ENCODE measurements at regions not wholly inside any gene's neighbourhood (a gene's known extent, or its start where the extent isn't known, plus 50 kb on each side); places are given as distances from the start of the nearest gene placed in this dataset.

- no peak for DNase-seq (ENCODE audit: low read depth)
Observed at GRCh38 chr3:13152826-13153710, 79.8 kb upstream of the IQSEC1 start.

DNA sequence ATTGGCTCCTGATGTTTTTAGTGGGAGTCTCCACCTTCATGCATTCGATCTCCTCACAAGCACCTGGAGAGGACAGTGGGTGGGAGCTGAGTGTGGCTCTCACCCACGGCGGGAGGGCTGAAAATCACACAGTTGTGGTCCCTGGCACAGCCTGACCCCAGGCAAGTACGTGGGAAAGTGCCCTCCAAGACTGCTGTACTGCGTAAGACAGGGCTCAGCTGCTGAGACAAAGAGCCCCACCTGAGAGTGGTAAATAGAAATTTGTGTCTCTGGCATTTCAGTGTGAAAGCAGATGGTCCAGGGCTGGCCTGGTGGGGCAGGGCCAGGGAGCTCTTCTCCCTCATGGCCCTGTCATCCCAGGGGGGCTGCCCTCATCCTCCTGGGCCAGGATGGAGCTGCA lies 77.4 kb upstream of the IQSEC1 start:
- DNase-seq (ENCODE audit: low read depth): no peak

DNA sequence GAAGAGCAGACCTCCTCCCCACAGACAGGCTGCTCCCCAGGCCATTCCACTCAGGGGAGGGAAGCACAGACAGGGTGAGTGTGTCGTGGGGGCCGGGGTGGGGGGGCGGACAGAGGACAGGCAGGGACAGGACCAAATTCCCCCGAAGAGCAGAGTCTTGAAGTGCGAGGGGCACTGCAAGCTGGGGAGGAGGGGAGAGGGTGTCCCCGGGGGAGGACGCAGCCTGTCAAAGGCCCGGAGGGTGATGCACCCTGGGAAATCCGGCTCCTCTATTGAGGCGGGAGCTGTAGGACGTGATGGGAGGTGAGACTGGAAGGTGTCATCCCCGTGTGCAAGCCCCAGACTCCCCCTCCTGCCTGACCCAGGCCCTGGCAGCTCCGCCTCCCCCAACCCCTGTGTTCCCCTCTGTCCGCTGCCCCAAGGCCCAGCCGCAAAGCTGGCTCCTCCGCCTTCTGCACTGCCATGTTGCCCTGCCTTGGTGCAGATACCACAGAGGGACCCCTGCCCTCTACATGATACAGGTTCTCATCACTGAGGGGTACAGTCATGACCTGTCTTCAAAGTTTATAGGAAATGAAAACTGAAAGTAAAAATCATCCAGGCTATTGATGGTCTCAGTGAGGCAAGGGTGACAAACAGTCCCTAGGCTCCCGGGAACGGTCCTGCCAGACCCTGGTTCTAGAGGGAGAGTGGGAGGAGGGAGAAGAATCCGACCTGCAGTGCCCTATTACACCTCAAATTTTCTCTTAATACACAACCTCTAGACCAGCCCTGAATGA lies 76.3 kb upstream of the IQSEC1 start:
- no peak for DNase-seq (ENCODE audit: low read depth)

DNA sequence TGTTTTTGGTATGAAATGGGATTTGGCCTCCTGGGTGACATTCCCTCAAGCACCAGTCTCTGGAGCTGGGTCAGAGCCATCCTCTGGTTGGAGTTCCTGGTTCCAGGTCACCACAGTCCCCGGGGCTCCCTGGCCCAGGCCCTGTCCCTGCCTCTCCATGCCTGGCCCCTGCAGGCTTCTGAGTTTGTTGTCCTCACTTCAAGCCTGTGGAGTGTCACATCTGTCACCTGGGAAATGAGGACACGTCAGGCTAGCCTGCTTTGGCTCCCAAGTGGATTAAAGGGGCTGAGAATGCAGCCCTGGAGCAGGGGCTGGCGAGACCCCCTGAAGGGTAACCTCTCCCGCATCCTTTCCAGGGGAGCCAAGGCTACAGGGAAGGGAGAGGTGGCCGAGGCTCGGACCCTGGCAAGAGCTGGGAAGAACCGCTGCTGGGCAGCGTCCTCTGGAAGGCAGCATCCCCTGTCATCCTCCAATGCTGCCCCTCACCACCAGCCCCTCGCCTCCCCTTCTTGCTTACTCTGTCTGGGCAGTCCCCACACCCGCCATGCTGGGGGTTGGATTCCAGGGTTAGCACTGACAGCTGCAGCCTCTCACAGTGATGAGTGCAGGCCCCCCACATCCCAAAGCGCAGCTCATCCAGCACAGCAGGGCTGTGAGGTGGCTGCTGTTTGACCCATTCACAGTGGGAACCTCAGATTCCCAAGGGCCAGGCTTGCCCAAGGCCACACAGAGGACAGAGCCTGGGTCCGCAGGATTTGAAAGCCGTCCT lies 75.5 kb upstream of the IQSEC1 start:
- no peak for DNase-seq (ENCODE audit: low read depth)

DNA sequence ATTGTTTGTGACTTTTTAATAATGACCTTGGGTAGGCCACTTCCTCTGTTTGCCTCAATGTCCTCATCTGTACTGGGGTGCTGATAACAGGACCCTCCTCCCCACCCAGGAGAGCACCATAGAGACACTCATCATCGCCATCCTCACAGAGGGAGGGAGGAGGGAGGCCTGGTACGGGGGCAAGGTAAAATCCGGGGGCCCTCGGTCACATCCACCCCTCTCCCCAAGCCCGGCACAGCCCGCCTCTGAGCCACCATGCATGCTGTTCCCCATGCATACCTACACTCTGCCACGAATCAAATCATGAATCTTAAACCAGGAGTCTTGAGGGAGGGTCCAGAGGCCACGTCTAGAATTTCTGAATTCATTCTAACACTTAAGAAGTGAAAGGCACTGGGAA lies 74.9 kb upstream of the IQSEC1 start:
- DNase-seq (ENCODE audit: low read depth): no peak

DNA sequence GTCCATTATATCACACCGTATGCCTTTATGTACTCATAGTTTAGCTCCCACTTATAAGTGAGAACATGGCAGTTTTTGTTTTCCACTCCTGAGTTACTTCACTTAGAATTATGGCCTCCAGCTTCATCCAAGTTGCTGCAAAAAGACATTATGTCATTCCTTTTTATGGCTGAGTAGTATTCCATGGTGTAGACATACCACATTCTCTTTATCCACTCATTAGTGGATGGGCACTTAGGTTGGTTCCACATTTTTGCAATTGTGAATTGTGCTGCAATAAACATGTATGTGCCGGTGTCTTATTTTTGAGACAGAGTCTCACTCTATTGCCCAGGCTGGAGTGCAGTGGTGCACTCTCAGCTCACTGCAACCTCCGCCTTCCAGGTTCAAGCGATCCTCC lies 74.1 kb upstream of the IQSEC1 start:
- no peak for DNase-seq (ENCODE audit: low read depth)

- DNase-seq (ENCODE audit: low read depth): no peak
Observed at GRCh38 chr3:13146643-13147143, 73.5 kb upstream of the IQSEC1 start.

- no peak for DNase-seq (ENCODE audit: low read depth)
Observed at GRCh38 chr3:13145826-13146642, 72.8 kb upstream of the IQSEC1 start.

DNA sequence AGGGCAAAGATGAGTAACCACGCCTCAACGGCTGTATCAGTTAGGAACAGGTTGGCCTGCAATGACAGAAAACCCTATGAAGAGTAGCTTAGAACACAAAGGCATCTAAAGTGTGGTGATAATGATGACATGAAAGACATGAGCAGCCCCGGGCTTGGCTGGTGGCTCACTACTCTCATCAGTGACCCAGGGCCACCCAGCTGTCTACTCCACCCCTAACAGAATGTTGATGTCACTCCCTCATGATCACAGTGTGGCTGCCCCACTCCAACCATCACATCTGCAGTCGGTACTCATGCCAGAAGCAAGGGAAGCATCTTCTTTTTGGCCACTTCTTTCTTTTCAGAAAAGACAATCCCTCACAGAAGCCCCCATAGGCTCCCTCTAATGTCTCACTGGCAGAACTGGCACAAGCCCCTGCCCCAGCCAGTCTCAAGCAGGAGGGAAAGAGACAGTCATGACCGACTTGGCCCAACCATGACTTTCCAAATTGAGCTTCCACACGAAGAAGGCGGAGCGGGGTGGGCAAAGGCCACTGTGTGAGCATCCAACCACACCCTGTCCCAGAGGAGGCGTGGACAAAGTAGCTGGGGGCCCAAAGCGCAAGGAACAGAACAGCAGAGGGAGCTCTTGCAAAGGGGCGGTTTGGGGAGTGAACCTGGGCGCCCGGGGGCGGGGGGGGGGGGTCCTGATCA lies 72.0 kb upstream of the IQSEC1 start:
- DNase-seq (ENCODE audit: low read depth): no peak

DNA sequence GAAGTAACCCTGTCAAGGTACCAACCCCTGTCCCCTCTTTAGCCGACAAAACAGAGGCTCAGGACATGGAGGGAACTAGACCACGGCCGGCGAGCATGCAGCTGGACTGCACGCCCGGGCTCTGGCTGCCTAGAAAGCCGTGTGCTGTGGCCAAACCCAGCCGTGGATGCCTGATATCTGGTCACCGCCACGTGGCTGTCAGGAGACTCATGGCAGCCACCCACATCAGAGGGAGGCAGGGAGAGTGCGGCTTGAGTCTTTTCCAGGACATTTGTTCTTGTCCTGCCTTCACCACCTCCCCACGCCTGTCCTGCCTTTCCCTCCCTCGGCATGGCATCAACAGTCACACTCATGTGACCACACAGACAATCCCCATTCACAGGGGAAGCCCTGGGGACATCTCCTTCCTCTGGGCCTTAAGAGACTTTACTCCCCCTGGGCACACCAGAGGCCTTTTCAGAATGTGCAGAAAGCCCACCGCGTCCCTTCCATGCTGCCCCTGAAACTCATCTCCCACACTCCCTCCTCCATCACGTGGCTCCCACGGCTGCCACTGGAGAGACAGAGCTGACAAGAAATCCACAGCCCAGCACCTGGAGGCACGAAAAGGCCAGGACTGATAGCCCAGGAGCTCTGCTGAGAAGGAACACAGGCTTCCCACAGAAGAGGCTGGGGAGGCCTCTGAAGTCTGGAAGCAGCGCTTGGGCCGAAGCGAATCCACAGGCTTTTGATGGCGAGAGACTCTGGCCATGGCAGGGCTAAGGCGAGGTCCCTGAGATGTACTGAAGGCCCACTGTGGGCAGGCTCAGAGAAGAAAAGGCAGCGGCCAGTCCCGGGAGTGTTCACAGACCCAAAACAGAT lies 71.2 kb upstream of the IQSEC1 start:
- DNase-seq (ENCODE audit: low read depth): no peak

DNA sequence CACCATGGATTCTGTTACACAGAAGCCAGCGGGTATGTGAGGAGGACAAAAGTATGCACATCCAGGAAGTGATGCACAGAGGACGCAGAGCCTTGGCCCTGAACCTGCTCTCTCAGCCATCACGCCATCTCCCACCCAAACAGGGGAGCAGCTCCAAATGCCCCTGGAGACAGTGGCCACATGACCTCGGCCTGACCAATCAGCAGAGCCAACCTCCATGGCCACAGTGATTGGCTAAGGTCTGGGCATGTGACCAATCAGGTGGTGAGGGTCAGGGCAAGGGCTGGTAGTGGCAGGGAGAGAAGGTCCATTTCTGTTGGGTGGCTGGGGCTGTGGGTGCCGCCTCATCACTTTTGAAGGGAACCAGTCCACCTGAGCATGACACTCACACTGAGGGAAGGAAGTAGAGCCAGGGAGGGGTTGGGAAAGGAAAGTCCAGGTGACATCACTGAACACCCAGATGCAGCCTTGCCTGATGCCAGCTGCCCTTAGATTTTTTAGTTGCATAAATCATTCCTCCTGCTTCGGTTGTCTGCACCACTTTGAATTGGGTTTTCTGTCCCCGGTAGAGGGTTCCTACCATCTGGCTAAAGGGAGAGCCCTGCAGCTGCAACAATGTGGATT lies 70.3 kb upstream of the IQSEC1 start:
- DNase-seq (ENCODE audit: low read depth): no peak

GRCh38 chr3:13142552-13143380 lies 69.5 kb upstream of the IQSEC1 start:
- no peak for DNase-seq (ENCODE audit: low read depth)

DNA sequence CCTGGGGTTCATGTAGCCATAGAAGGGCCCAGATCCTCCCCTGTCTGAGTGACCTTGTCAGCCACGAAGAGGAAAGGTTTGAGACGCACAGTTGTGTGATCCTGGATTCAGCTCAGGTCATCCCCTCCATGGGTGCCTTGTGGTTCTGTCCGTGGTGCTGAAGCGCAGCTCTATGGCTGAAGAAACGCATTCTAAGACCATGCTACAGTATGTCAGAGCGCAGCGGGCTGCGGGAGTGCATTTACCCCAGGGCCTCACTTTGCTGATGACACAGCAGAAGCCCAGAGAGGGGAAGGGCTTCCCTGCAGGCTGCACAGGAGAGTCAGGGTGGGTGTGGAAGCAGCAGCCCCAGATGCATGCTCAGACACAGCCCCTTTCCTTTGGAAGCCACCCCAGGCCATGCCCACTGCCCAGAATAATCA lies 68.8 kb upstream of the IQSEC1 start:
- DNase-seq (ENCODE audit: low read depth): peak; percentile 8

GRCh38 chr3:13141183-13141582 lies 68.0 kb upstream of the IQSEC1 start:
- DNase-seq (ENCODE audit: low read depth): no peak

DNA sequence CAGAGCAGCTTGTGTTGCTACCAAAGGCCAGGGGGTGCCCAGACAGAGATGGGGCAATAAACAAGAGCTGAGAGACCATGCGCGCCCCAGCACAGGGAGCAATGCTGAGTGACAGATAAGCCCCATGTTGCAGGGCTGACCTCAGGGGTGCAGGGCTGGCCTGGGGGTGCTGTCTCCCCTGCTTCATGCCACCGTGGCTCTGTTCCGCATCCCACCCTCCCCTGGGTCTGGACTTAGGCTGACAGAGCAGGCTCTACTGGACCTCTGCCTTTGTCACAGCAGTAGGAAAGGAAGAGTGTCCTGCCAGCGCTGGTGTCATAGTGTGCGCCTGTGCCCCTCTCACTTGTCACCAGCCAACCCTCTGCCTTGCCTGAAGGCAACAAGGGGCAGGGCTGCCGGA lies 67.4 kb upstream of the IQSEC1 start:
- no peak for DNase-seq (ENCODE audit: low read depth)

DNA sequence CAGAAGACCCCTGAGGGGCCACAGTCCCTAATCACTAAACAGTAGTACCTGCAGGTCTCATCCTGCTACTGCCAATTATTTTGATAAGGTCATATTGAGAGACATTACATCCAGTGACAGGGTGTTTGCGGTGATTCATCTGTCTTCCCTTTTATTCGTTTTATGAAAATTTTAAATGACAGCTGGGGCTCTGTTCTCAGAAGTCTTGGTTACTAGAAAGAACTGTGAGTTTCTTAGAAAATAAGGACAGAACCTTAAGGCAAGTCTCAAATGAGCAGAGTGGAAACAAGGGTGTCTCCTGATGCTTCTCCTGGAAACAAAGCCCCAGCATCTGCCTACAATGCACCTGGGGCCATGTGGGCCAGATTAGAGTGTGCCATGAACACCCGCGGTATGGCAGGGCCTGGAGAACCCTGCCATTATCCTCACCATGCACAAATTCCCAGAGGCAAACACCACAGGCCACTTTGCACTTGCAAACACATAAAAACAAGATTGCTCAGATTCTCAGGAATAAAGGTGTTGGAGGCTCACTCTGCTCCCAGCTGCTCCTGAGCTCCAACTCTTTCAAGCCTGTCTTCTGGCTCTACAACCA lies 66.3 kb upstream of the IQSEC1 start:
- no peak for DNase-seq (ENCODE audit: low read depth)

- no peak for DNase-seq (ENCODE audit: low read depth)
Observed at GRCh38 chr3:13138833-13139145, 65.6 kb upstream of the IQSEC1 start.
